RWPE2 (cell line): ENCODE measurements at regions not wholly inside any gene's neighbourhood (a gene's known extent, or its start where the extent isn't known, plus 50 kb on each side); places are given as distances from the start of the nearest gene placed in this dataset.

Experiments
- ATAC-seq: fragments of 200-7000 bp; cut with Tn5 transposase; 3 replicates; pipeline ENCODE4 v1.9.1; 2021; ENCODE audit warnings: low read depth
- DNase-seq: peaks from one replicate; pipeline ENCODE4 v3.0.0-alpha.2; 2020; ENCODE audit warnings: low spot score
- H3K27ac ChIP-seq: fragments of 450-650 bp; 2 replicates; pipeline ENCODE4 v1.5.1; 2017; ENCODE audit warnings: mild to moderate bottlenecking; ENCODE audit not compliant: poor library complexity, severe bottlenecking
- H3K27me3 ChIP-seq: fragments of 250-450 bp; sonication (Bioruptor Pico); 2 replicates; pipeline ENCODE4 v1.5.1; 2021; ENCODE audit warnings: mild to moderate bottlenecking, moderate library complexity; ENCODE audit not compliant: insufficient read depth, poor library complexity, severe bottlenecking
- H3K36me3 ChIP-seq: fragments of 250-450 bp; sonication (Bioruptor Pico); 2 replicates; pipeline ENCODE4 v1.5.1; 2020; ENCODE audit warnings: low read depth, mild to moderate bottlenecking, moderate library complexity
- H3K4me1 ChIP-seq: fragments of 250-450 bp; sonication (Bioruptor Pico); 2 replicates; pipeline ENCODE4 v1.5.1; 2021; ENCODE audit warnings: mild to moderate bottlenecking, moderate library complexity; ENCODE audit not compliant: insufficient read depth, poor library complexity, severe bottlenecking
- H3K4me3 ChIP-seq: fragments of 250-450 bp; sonication (Bioruptor Pico); 2 replicates; pipeline ENCODE4 v1.5.1; 2021; ENCODE audit warnings: mild to moderate bottlenecking, moderate library complexity; ENCODE audit not compliant: severe bottlenecking
- H3K9me3 ChIP-seq: fragments of 250-450 bp; sonication (Bioruptor Pico); 2 replicates; pipeline ENCODE4 v1.5.1; 2021; ENCODE audit warnings: mild to moderate bottlenecking, moderate library complexity; ENCODE audit not compliant: severe bottlenecking
- CTCF ChIP-seq: fragments of 450-650 bp; IDR thresholded peaks from one replicate; pipeline ENCODE4 v1.5.1; 2017; ENCODE audit warnings: mild to moderate bottlenecking, moderate library complexity; ENCODE audit not compliant: poor library complexity, severe bottlenecking

DNA sequence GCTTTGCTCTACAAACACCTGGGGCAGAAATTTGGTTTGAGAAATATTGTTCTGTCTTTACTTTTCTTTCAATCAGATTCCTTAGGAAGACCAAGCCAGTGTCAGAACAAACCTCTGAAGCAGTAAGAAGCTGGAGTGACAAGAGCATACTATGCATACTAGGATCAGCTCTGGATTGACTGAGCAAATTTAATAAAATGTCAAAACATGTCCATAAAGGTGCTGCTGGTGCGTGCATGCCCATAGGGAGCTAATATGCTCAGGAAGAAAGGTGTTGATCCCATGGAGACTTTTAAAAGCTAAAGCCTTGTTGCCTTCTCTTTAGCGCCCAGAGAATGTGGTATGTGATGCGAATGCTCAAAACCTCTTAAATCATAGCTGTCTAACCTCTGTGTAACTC is 1076.2 kb downstream of the NLGN4Y start:
- ATAC-seq, result no peak
- DNase-seq, result no peak
- no peak for TF ChIP-seq CTCF
- Histone ChIP-seq H3K9me3 (no peaks in the 10 kb centered on the region), H3K4me1 (no peaks in the 10 kb centered on the region), H3K27me3 (no peaks in the 10 kb centered on the region), H3K27ac (no peak overlapping the region), H3K36me3 (no peaks in the 10 kb centered on the region), H3K4me3 (no peak overlapping the region)

GRCh38 chrY:15624370-15624769 is 1100.0 kb downstream of the NLGN4Y start:
- no peak for TF ChIP-seq CTCF
- DNase-seq (no peak), ATAC-seq (peak; percentile 84)
- Histone ChIP-seq H3K4me1 (peaks cover 11% of the 10 kb centered on the region), H3K27ac (peak overlapping the region; percentile 31), H3K9me3 (no peaks in the 10 kb centered on the region), H3K27me3 (no peaks in the 10 kb centered on the region), H3K4me3 (no peak overlapping the region), H3K36me3 (no peaks in the 10 kb centered on the region)

DNA sequence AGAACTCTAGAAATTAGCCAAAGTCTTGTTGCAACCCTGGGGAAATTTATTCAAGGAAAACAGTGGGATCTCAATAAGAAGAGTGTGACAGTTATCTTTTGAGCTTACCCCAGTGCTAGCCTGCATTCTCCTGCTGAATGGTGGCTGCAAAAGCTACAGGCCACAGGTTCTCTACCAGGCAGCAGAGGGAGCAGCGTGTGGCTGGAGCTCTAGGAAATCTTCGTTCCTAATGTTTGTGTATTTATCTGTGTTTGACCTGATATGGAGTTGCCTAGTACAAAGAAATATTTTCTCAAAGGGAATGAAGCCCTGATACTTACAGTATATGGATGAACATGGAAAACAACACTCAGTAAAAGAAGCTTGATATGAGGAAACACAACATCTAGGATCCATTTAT is 1100.6 kb downstream of the NLGN4Y start:
- H3K4me3 ChIP-seq, result no peak overlapping the region
- H3K27me3 ChIP-seq, result no peaks in the 10 kb centered on the region
- TF ChIP-seq CTCF, result peak; percentile 27
- peak; percentile 53 for ATAC-seq
- DNase-seq, result no peak
- no peaks in the 10 kb centered on the region for H3K9me3 ChIP-seq
- H3K36me3 ChIP-seq, result no peaks in the 10 kb centered on the region
- peaks cover 11% of the 10 kb centered on the region for H3K4me1 ChIP-seq
- peak overlapping the region; percentile 31 for H3K27ac ChIP-seq

- no peak for TF ChIP-seq CTCF
- Histone ChIP-seq H3K4me3 (no peak overlapping the region), H3K36me3 (no peaks in the 10 kb centered on the region), H3K4me1 (peaks cover 10% of the 10 kb centered on the region), H3K27ac (no peak overlapping the region), H3K27me3 (no peaks in the 10 kb centered on the region), H3K9me3 (no peaks in the 10 kb centered on the region)
- ATAC-seq, result peak; percentile 74
- no peak for DNase-seq
Measured at GRCh38 chrY:15648198-15648597, 1123.9 kb downstream of the NLGN4Y start.

GRCh38 chrY:15650056-15650455 is 1125.7 kb downstream of the NLGN4Y start:
- ATAC-seq (no peak), DNase-seq (no peak)
- no peaks in the 10 kb centered on the region for H3K36me3 ChIP-seq
- H3K9me3 ChIP-seq, result no peaks in the 10 kb centered on the region
- no peaks in the 10 kb centered on the region for H3K27me3 ChIP-seq
- TF ChIP-seq CTCF, result no peak
- peaks cover 10% of the 10 kb centered on the region for H3K4me1 ChIP-seq
- no peak overlapping the region for H3K27ac ChIP-seq
- no peak overlapping the region for H3K4me3 ChIP-seq
